ENCODE measurements at regions not wholly inside any gene's neighbourhood (a gene's known extent, or its start where the extent isn't known, plus 50 kb on each side); places are given as distances from the start of the nearest gene placed in this dataset.
A peak's percentile ranks its signal among the peaks of the same experiment; 100 is the strongest.

- no peak for TF ChIP-seq MXI1 (IDR thresholded peaks at IDR 0.05; ENCODE audit: borderline replicate concordance, low read depth, low read length)
- TF ChIP-seq CTCF (conservative IDR thresholded peaks at IDR 0.05; ENCODE audit: low read depth, low read length) = no peak
- no peak for TF ChIP-seq POLR2A (IDR thresholded peaks at IDR 0.05; ENCODE audit: low read depth, low read length)
- TF ChIP-seq CHD1 (IDR thresholded peaks at IDR 0.05; ENCODE audit: low read depth, low read length) = no peak
- TF ChIP-seq NFE2L2 (IDR thresholded peaks at IDR 0.05; ENCODE audit: low read depth, low read length) = no peak
- TF ChIP-seq SMC3 (IDR thresholded peaks at IDR 0.05; ENCODE audit: low read depth, low read length) = no peak
- no peak for TF ChIP-seq RFX5 (IDR thresholded peaks at IDR 0.05; ENCODE audit: low read depth, low read length)
- TF ChIP-seq FOS (IDR thresholded peaks at IDR 0.05; ENCODE audit: low read depth, low read length) = no peak
- no peak for TF ChIP-seq CEBPB (IDR thresholded peaks at IDR 0.05; ENCODE audit: low read depth, low read length)
- peak; percentile 38; the same call in 1 of the 2 replicates for TF ChIP-seq MAFK (IDR thresholded peaks at IDR 0.05; ENCODE audit: low read depth, low read length)
- TF ChIP-seq USF2 (IDR thresholded peaks at IDR 0.05; ENCODE audit: low read depth, low read length) = no peak
- TF ChIP-seq RCOR1 (IDR thresholded peaks at IDR 0.05; ENCODE audit: insufficient replicate concordance, low read length) = no peak
Measured at GRCh38 chr5:60293518-60293917, 400.0 kb upstream of the PDE4D start.
